ENCODE measurements at regions not wholly inside any gene's neighbourhood (a gene's known extent, or its start where the extent isn't known, plus 50 kb on each side); places are given as distances from the start of the nearest gene placed in this dataset.
"Not testable (repeated sequence)": the region's sequence is repeated elsewhere in the genome, so short reads cannot be mapped to it uniquely, and the experiment has no call there.

DNA sequence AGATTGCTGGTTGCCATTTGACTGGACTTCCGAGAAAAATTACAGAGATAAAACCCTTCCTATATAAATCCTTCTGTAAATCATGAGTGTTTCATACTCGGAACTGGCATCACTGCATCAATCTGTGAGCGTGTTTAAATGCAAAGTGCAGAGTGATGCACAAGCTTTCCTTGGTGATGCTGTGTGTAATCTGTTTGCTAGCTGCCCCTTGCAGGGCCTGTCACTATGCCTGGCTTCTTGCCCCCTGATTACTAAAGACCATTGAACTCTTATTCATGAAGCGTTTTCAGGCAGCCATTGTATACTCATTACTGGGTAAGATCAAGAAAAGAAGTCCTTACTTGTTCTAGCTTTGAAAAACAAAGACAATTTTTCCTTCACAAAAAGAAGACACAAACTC is 266.9 kb upstream of the FANCL start:
- DNase-seq (ENCODE audit: low read depth), result no peak

GRCh38 chr2:58503918-58504317 is 262.8 kb upstream of the FANCL start:
- DNase-seq (ENCODE audit: low read depth), result no peak

GRCh38 chr2:58502931-58503330 is 261.8 kb upstream of the FANCL start:
- DNase-seq (ENCODE audit: low read depth), result no peak

DNA sequence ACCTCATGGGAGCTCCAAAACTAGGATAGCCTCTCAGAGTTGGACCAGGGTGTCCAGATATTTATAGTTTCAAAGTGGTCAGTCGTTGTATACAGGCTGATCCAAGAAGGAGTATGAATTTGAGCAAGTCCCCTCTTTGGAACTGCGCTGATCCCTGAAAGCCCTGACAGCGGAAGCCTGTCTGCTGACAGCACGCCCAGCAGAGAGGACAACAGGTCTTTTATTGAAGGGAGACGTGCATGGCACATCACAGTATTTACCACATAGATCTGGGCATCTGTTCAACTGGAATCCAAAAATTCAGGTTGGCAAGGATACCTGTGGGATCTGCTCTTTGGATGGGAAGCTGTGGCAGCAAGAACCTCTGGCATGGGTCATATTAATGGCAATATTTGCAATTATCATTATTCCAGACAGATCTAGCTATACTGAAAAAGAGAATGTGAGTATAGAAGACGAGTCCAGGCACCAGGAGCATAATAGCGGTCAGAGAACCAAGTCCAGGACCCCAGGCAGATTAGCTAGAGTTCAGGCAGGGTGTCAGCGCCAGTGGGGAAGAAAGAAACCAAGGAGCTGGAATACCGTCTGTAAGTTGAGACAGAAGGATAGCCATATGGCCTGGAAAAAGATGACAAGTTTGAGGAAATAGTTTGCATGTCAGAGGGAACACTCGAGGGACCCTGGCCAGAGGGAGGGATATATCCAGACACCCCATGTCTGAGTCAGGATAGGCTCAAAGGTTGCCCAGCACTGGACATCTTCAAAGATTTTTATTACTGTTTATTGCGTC is 260.4 kb upstream of the FANCL start:
- DNase-seq (ENCODE audit: low read depth), result no peak

DNA sequence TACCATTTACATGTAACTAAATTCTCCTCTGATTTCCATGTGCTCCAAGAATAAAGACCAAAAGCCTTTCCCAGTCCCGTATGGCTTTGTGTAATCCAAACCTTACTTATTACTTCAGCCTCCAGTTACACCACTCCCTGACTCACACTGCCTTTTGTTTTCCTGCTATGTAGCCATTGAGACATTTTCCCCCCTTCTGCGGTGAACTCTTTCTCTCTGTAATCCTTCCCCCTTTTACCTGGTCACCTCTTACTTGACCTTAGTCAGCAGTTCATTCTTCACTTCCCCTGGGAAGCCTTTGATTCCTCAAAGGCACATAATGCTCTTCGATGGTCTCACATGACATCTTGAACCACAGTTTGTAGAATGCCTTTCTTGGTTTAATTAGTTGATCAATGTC is 256.0 kb upstream of the FANCL start:
- DNase-seq (ENCODE audit: low read depth), result no peak

DNA sequence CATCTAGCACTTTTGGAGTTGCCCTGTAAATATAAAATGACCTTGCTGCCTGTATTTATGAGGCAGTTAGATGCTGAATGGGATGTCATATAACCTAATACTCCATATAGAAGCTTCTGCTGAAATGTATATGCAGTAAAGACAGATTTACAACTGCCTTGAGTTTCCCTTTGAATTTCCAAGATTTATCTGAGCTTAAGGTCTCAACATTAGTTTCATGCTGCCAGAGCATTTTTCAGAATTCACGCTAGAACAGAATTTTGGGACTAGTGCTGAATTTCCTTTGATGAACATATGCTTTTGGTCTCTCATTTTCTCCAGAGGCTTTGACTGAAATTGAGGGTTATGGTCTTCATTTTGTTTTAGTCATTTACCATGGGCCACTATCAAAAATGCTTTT is 254.7 kb upstream of the FANCL start:
- no peak for DNase-seq (ENCODE audit: low read depth)

DNA sequence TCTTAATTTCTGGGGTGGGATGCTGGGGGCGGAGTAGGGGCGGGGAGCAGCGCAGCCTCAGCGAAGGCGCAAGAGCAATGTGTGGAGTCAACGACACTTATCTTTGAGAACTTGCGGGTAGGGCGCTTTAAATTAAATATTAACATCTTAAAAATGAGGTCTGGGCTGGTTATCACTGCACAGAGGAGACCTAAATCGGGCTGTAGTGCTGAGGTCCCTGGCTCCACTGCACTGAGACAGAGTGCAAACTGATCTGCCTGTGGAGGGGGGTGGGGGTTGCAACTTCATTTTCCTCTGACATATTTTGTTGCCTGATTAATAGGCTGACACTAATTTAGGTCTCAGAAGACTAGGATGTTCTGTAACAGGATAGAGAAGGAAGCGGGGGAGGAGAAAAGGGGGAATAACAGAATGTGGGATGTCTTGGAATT is 253.0 kb upstream of the FANCL start:
- DNase-seq (ENCODE audit: low read depth), result no peak

DNA sequence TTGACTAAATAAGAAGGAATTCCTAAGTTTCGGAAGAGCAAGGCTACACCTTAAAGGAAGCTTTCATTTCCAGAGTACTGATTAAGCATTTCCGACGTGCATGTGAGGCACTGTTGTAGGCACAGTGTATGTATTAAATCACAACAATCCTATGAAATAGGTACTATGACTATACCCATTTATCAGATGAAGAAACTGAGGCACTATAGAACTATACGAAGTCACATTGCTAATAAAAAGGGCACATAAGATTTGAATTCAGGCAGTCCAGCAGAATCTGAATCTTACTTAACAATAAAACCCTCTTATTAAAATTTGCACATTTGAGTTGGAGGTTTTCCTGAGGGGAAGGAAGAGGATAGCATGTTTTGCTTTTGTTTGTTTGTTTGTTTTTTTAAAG is 243.5 kb upstream of the FANCL start:
- no peak for DNase-seq (ENCODE audit: low read depth)

GRCh38 chr2:58484221-58484620 is 243.1 kb upstream of the FANCL start:
- no peak for DNase-seq (ENCODE audit: low read depth)

GRCh38 chr2:58483307-58483706 is 242.2 kb upstream of the FANCL start:
- no peak for DNase-seq (ENCODE audit: low read depth)

GRCh38 chr2:58481670-58482069 is 240.5 kb upstream of the FANCL start:
- no peak for DNase-seq (ENCODE audit: low read depth)

- no peak for DNase-seq (ENCODE audit: low read depth)
Measured at GRCh38 chr2:58480141-58480540, 239.0 kb upstream of the FANCL start.

- DNase-seq (ENCODE audit: low read depth), result no peak
Measured at GRCh38 chr2:58479535-58480140, 238.5 kb upstream of the FANCL start.

DNA sequence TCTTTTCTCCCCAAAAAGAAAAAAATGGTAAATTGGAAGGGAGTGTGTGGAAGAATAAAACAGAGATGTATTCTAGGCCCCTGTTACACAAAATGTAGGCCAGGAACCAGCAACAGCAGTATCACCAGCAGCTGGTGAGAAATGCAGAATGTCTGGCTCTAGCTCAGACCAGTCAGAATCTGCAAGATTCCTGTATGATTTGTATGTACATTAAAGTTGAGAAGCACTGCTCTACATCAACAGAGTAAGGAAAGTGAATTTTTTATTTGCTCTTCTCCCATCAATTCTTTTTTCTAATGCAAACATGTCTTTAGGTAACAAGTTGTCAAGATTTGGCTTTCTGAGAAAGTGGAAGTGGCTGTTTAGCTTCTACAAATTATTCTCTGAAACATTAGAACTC is 235.4 kb upstream of the FANCL start:
- DNase-seq (ENCODE audit: low read depth), result no peak

GRCh38 chr2:58475756-58476155 is 234.6 kb upstream of the FANCL start:
- no peak for DNase-seq (ENCODE audit: low read depth)

GRCh38 chr2:58473165-58473564 is 232.0 kb upstream of the FANCL start:
- no peak for DNase-seq (ENCODE audit: low read depth)

DNA sequence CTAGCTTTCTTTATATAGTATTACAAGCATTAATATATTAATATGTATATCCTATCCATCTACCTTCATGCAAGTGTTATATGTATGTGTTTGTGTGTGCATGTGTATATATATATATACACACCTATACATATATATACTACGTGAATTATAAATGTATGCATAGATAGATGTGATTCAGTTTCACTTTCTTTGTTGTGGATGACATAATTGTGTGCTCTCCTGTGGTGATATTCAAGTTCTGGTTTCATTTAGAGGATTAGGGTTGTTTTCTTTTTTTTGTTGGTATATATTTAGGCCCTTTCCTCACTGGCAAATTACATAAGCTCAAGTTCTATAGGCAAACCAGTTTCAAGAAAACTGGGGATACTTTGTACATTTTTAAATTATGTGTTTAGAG is 225.7 kb upstream of the FANCL start:
- DNase-seq (ENCODE audit: low read depth), result no peak

- not testable (repeated sequence) for DNase-seq (ENCODE audit: low read depth)
Measured at GRCh38 chr2:58466021-58466420, 224.9 kb upstream of the FANCL start.

DNA sequence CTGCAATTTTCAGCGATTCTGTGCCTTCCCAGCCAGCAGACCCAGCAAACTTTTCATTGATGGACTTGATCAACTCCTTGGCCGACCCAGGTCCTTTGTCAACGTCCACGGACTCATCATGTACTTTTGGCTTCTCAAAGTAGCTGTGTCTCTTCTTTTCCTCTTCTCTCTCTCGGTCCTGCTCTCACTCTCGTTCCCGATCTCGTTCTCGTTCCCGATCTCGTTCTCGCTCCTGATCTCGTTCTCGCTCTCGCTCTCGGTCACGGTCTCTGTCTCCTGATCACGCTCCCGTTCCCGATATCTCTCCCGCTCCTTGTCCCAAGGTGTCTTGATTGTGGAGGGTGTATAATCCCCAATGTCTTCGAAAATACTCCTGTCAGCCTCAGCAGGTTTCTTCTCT is 219.5 kb upstream of the FANCL start:
- no peak for DNase-seq (ENCODE audit: low read depth)

DNA sequence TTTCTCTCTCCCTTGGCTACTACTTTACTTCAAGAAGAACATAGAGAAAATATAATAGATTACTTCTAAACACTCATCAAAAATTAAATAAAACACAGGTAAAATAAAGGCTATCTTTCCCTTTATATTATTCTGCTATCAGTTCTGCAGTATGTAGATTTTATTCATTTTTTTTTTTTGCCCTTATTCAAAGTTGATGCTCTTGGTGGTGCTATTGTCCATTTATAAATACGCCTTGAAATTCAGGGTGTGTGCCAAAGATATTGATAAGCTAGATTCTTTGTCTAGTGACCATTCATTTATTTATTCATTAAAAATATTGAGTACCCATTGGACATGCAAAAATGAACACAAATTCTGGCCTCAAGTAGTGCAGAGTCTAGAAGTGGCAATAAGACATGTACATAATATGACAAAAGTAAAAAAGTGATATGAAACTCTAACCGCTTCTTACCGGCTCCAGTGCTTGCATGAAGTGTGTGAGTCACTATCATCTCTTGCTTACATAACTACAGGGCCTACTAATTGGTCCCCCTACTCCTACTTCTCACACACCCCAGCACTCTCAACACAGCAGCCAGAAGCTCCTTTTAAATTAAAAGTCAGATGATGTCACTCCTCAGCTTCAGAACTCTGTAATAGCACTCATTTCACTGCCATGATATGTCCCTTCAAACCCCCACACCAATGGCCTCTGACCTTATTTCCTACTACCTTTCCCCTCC is 208.3 kb upstream of the FANCL start:
- DNase-seq (ENCODE audit: low read depth), result no peak

GRCh38 chr2:58448845-58449244 is 207.7 kb upstream of the FANCL start:
- no peak for DNase-seq (ENCODE audit: low read depth)

- peak; percentile 53 for DNase-seq (ENCODE audit: low read depth)
Measured at GRCh38 chr2:58448065-58448507, 207.0 kb upstream of the FANCL start.

- no peak for DNase-seq (ENCODE audit: low read depth)
Measured at GRCh38 chr2:58447586-58447985, 206.5 kb upstream of the FANCL start.
